GM23338 (cell line): ENCODE measurements at regions not wholly inside any gene's neighbourhood (a gene's known extent, or its start where the extent isn't known, plus 50 kb on each side); places are given as distances from the start of the nearest gene placed in this dataset.

Experiments
- ATAC-seq: fragments of 200-7000 bp; cut with Tn5 transposase; 3 replicates; pipeline ENCODE4 v1.9.1; 2020
- DNase-seq: peaks from one replicate; pipeline ENCODE4 v3.0.0-alpha.2; 2015; ENCODE audit warnings: low spot score
- H2AFZ ChIP-seq: fragments of 200-600 bp; sonication (generic); 2 replicates; pipeline ENCODE4 v1.8.0; 2016; ENCODE audit warnings: antibody characterized with exemption, mild to moderate bottlenecking, moderate library complexity
- H3F3A ChIP-seq: fragments of 200-600 bp; sonication (generic); replicated peaks from 2 replicates; pipeline ENCODE4 v1.8.0; 2017; ENCODE audit warnings: antibody characterized with exemption, mixed run types, low read depth
- H3K27ac ChIP-seq: fragments of 200-600 bp; sonication (generic); 2 replicates; pipeline ENCODE4 v1.6.1; 2016; ENCODE audit warnings: low read depth
- H3K27me3 ChIP-seq: fragments of 200-600 bp; sonication (generic); 2 replicates; pipeline ENCODE4 v1.8.0; 2016; ENCODE audit warnings: mild to moderate bottlenecking, mixed run types, moderate library complexity; ENCODE audit not compliant: insufficient read depth
- H3K36me3 ChIP-seq: fragments of 200-600 bp; sonication (generic); 2 replicates; pipeline ENCODE4 v1.8.0; 2016; ENCODE audit warnings: mild to moderate bottlenecking; ENCODE audit not compliant: insufficient read depth
- H3K4me1 ChIP-seq: fragments of 200-600 bp; sonication (generic); 2 replicates; pipeline ENCODE4 v1.8.0; 2016; ENCODE audit warnings: mild to moderate bottlenecking, moderate library complexity; ENCODE audit not compliant: insufficient read depth
- H3K4me2 ChIP-seq: fragments of 200-600 bp; sonication (generic); 2 replicates; pipeline ENCODE4 v1.7.1; 2017; ENCODE audit warnings: mixed run types
- H3K4me3 ChIP-seq: fragments of 200-600 bp; sonication (generic); 2 replicates; pipeline ENCODE4 v1.6.1; 2016; ENCODE audit warnings: mixed run types
- H3K79me2 ChIP-seq: fragments of 200-600 bp; sonication (generic); replicated peaks from 2 replicates; pipeline ENCODE4 v1.8.0; 2017; ENCODE audit warnings: mild to moderate bottlenecking; ENCODE audit not compliant: insufficient read depth
- H3K9me2 ChIP-seq: fragments of 200-600 bp; sonication (generic); 2 replicates; pipeline ENCODE4 v1.8.0; 2017; ENCODE audit not compliant: insufficient read depth
- H4K20me1 ChIP-seq: fragments of 200-600 bp; sonication (generic); replicated peaks from 2 replicates; pipeline ENCODE4 v1.8.0; 2017; ENCODE audit warnings: mild to moderate bottlenecking; ENCODE audit not compliant: insufficient read depth
- H3K27ac Mint-ChIP-seq: 2 replicates; pipeline ENCODE4 v1.8.0; 2020; ENCODE audit warnings: inconsistent platforms, mild to moderate bottlenecking, moderate library complexity, mixed read lengths
- H3K27me3 Mint-ChIP-seq: 3 replicates; pipeline ENCODE4 v1.8.0; 2022; ENCODE audit warnings: low read depth, mild to moderate bottlenecking, moderate library complexity, mixed read lengths, inconsistent platforms; ENCODE audit not compliant: insufficient read depth, poor library complexity
- H3K36me3 Mint-ChIP-seq: 3 replicates; pipeline ENCODE4 v1.8.0; 2021; ENCODE audit warnings: low read depth, mild to moderate bottlenecking, inconsistent platforms, moderate library complexity, mixed read lengths
- H3K4me1 Mint-ChIP-seq: 3 replicates; pipeline ENCODE4 v1.8.0; 2020; ENCODE audit warnings: mild to moderate bottlenecking, inconsistent platforms, mixed read lengths
- H3K4me3 Mint-ChIP-seq: 3 replicates; pipeline ENCODE4 v1.8.0; 2021; ENCODE audit warnings: moderate library complexity, mild to moderate bottlenecking, inconsistent platforms, mixed read lengths
- H3K9me3 Mint-ChIP-seq: 3 replicates; pipeline ENCODE4 v1.8.0; 2020; ENCODE audit warnings: moderate library complexity, mild to moderate bottlenecking, inconsistent platforms, mixed read lengths
- ETS1 ChIP-seq: IDR thresholded peaks from 2 replicates; pipeline ENCODE4 v1.6.1; 2016; ENCODE audit warnings: antibody characterized with exemption
- EZH2 ChIP-seq: fragments of 200-600 bp; sonication (generic); IDR thresholded peaks from one replicate; pipeline ENCODE4 v1.8.0; 2017; ENCODE audit warnings: antibody characterized with exemption, mild to moderate bottlenecking, low read depth; ENCODE audit not compliant: unreplicated experiment
- EZH2phosphoT487 ChIP-seq: fragments of 200-600 bp; sonication (generic); IDR thresholded peaks from one replicate; pipeline ENCODE4 v1.8.1; 2018; ENCODE audit warnings: antibody characterized with exemption; ENCODE audit not compliant: unreplicated experiment
- JUNB ChIP-seq: IDR thresholded peaks from one replicate; pipeline ENCODE4 v1.6.1; 2016; ENCODE audit warnings: antibody characterized with exemption; ENCODE audit not compliant: unreplicated experiment
- NANOG ChIP-seq: IDR thresholded peaks from 2 replicates; pipeline ENCODE4 v1.6.1; 2016; ENCODE audit warnings: antibody characterized with exemption, borderline replicate concordance
- ZNF462 ChIP-seq: fragments of 250-450 bp; sonication (Bioruptor Pico); IDR thresholded peaks from 2 replicates; pipeline ENCODE4 v1.5.0; 2020; ENCODE audit warnings: mild to moderate bottlenecking, moderate library complexity
- TF ChIP-seq, protein P1 (sequence below), 2 experiments: fragments of 200-600 bp in 1 of 2; sonication (generic) in 1 of 2; conservative IDR thresholded peaks; 2 replicates each; pipeline versions ENCODE4 v1.5.1 to v1.6.1; 2016 to 2017; ENCODE audit warnings: antibody characterized with exemption in 2 of 2, low read depth in 2 of 2, mild to moderate bottlenecking in 2 of 2, moderate library complexity in 1 of 2
- TF ChIP-seq, protein P2 (sequence below): IDR thresholded peaks from one replicate; pipeline ENCODE4 v1.6.1; 2018; ENCODE audit warnings: antibody characterized with exemption; ENCODE audit not compliant: unreplicated experiment

GRCh38 chr3:110324171-110324705 lies 747.4 kb upstream of the NECTIN3 start:
- H3K27me3 Mint-ChIP-seq: peaks cover 1% of the 10 kb centered on the region
- H3K4me1 Mint-ChIP-seq: no peaks in the 10 kb centered on the region; the same call in 2 of the 3 replicates
- peaks cover 22% of the 10 kb centered on the region for H3K36me3 Mint-ChIP-seq
- Histone ChIP-seq H3K79me2 (no peaks in the 10 kb centered on the region), H3K27me3 (no peaks in the 10 kb centered on the region), H3K4me1 (no peaks in the 10 kb centered on the region), H3K4me2 (no peak overlapping the region), H3K27ac (no peak overlapping the region), H3F3A (no peaks in the 10 kb centered on the region), H2AFZ (no peak overlapping the region), H4K20me1 (no peaks in the 10 kb centered on the region), H3K36me3 (no peaks in the 10 kb centered on the region), H3K4me3 (no peak overlapping the region), H3K9me2 (peaks cover 11% of the 10 kb centered on the region)
- H3K4me3 Mint-ChIP-seq: no peak overlapping the region
- peaks cover 14% of the 10 kb centered on the region for H3K9me3 Mint-ChIP-seq
- no peak for DNase-seq
- TF ChIP-seq NANOG (no peak), JUNB (no peak), EZH2phosphoT487 (no peak), ZNF462 (CRISPR knock-in tag) (no peak), ETS1 (no peak), EZH2 (no peak)
- TF ChIP-seq, protein P1, sequence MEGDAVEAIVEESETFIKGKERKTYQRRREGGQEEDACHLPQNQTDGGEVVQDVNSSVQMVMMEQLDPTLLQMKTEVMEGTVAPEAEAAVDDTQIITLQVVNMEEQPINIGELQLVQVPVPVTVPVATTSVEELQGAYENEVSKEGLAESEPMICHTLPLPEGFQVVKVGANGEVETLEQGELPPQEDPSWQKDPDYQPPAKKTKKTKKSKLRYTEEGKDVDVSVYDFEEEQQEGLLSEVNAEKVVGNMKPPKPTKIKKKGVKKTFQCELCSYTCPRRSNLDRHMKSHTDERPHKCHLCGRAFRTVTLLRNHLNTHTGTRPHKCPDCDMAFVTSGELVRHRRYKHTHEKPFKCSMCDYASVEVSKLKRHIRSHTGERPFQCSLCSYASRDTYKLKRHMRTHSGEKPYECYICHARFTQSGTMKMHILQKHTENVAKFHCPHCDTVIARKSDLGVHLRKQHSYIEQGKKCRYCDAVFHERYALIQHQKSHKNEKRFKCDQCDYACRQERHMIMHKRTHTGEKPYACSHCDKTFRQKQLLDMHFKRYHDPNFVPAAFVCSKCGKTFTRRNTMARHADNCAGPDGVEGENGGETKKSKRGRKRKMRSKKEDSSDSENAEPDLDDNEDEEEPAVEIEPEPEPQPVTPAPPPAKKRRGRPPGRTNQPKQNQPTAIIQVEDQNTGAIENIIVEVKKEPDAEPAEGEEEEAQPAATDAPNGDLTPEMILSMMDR (conservative IDR thresholded peaks at IDR 0.05; ENCODE audit: low read depth in 2 of 2): no peak
- TF ChIP-seq, protein P2, sequence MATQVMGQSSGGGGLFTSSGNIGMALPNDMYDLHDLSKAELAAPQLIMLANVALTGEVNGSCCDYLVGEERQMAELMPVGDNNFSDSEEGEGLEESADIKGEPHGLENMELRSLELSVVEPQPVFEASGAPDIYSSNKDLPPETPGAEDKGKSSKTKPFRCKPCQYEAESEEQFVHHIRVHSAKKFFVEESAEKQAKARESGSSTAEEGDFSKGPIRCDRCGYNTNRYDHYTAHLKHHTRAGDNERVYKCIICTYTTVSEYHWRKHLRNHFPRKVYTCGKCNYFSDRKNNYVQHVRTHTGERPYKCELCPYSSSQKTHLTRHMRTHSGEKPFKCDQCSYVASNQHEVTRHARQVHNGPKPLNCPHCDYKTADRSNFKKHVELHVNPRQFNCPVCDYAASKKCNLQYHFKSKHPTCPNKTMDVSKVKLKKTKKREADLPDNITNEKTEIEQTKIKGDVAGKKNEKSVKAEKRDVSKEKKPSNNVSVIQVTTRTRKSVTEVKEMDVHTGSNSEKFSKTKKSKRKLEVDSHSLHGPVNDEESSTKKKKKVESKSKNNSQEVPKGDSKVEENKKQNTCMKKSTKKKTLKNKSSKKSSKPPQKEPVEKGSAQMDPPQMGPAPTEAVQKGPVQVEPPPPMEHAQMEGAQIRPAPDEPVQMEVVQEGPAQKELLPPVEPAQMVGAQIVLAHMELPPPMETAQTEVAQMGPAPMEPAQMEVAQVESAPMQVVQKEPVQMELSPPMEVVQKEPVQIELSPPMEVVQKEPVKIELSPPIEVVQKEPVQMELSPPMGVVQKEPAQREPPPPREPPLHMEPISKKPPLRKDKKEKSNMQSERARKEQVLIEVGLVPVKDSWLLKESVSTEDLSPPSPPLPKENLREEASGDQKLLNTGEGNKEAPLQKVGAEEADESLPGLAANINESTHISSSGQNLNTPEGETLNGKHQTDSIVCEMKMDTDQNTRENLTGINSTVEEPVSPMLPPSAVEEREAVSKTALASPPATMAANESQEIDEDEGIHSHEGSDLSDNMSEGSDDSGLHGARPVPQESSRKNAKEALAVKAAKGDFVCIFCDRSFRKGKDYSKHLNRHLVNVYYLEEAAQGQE: no peak
- ATAC-seq: no peak
- H3K27ac Mint-ChIP-seq: no peak overlapping the region
